Activated CD4-positive, alpha-beta T cell treated with anti-CD3 and anti-CD28 coated beads, Interleukin-2, Interleukin-4, amounts not matched to agents 100 ng/mL and 50 ng/mL, durations not matched to agents 16 hours and 8 hours (primary cell): ENCODE measurements at regions not wholly inside any gene's neighbourhood (a gene's known extent, or its start where the extent isn't known, plus 50 kb on each side); places are given as distances from the start of the nearest gene placed in this dataset.

Experiments used
- DNase-seq: peaks from one replicate; pipeline ENCODE4 v3.0.0-alpha.2; 2020; ENCODE audit warnings: low spot score

- no peak for DNase-seq
Measured at GRCh38 chr4:187786190-187786589, 209.4 kb upstream of the ZFP42 start.

GRCh38 chr4:187789078-187789477 lies 206.5 kb upstream of the ZFP42 start:
- no peak for DNase-seq

GRCh38 chr4:187795737-187796136 lies 199.8 kb upstream of the ZFP42 start:
- no peak for DNase-seq

- no peak for DNase-seq
Measured at GRCh38 chr4:187798385-187798784, 197.2 kb upstream of the ZFP42 start.

- DNase-seq, result no peak
Measured at GRCh38 chr4:187799735-187800134, 195.8 kb upstream of the ZFP42 start.

GRCh38 chr4:187811591-187811990 lies 184.0 kb upstream of the ZFP42 start:
- DNase-seq, result no peak

- DNase-seq, result no peak
Measured at GRCh38 chr4:187814737-187815465, 180.7 kb upstream of the ZFP42 start.

- DNase-seq, result no peak
Measured at GRCh38 chr4:187826725-187827124, 168.8 kb upstream of the ZFP42 start.

GRCh38 chr4:187827631-187828030 lies 167.9 kb upstream of the ZFP42 start:
- DNase-seq, result no peak

GRCh38 chr4:187839765-187840164 lies 155.8 kb upstream of the ZFP42 start:
- no peak for DNase-seq

GRCh38 chr4:187840814-187841213 lies 154.8 kb upstream of the ZFP42 start:
- DNase-seq, result no peak

- DNase-seq, result no peak
Measured at GRCh38 chr4:187849556-187850225, 145.9 kb upstream of the ZFP42 start.

- DNase-seq, result no peak
Measured at GRCh38 chr4:187865914-187866313, 129.7 kb upstream of the ZFP42 start.

- no peak for DNase-seq
Measured at GRCh38 chr4:187883049-187883448, 112.5 kb upstream of the ZFP42 start.

- no peak for DNase-seq
Measured at GRCh38 chr4:187883836-187884475, 111.6 kb upstream of the ZFP42 start.

GRCh38 chr4:187887906-187888305 lies 107.7 kb upstream of the ZFP42 start:
- DNase-seq, result no peak

GRCh38 chr4:187889651-187890050 lies 105.9 kb upstream of the ZFP42 start:
- no peak for DNase-seq

GRCh38 chr4:187893418-187893817 lies 102.2 kb upstream of the ZFP42 start:
- DNase-seq, result no peak

- no peak for DNase-seq
Measured at GRCh38 chr4:187903106-187903505, 92.5 kb upstream of the ZFP42 start.

- DNase-seq, result no peak
Measured at GRCh38 chr4:187903700-187904099, 91.9 kb upstream of the ZFP42 start.

- DNase-seq, result no peak
Measured at GRCh38 chr4:187908079-187908561, 87.5 kb upstream of the ZFP42 start.

- no peak for DNase-seq
Measured at GRCh38 chr4:187908731-187909130, 86.8 kb upstream of the ZFP42 start.

- no peak for DNase-seq
Measured at GRCh38 chr4:187910741-187911140, 84.8 kb upstream of the ZFP42 start.
